ENCODE measurements at regions not wholly inside any gene's neighbourhood (a gene's known extent, or its start where the extent isn't known, plus 50 kb on each side); places are given as distances from the start of the nearest gene placed in this dataset.

- TF ChIP-seq PRDM15 (CRISPR knock-in tag; IDR thresholded peaks at IDR 0.05), result no peak
- no peak for TF ChIP-seq KAT7 (CRISPR knock-in tag; IDR thresholded peaks at IDR 0.05; ENCODE audit: borderline replicate concordance)
Measured at GRCh38 chr7:3107228-3107763, 63.6 kb upstream of the CARD11 start (continued).

DNA sequence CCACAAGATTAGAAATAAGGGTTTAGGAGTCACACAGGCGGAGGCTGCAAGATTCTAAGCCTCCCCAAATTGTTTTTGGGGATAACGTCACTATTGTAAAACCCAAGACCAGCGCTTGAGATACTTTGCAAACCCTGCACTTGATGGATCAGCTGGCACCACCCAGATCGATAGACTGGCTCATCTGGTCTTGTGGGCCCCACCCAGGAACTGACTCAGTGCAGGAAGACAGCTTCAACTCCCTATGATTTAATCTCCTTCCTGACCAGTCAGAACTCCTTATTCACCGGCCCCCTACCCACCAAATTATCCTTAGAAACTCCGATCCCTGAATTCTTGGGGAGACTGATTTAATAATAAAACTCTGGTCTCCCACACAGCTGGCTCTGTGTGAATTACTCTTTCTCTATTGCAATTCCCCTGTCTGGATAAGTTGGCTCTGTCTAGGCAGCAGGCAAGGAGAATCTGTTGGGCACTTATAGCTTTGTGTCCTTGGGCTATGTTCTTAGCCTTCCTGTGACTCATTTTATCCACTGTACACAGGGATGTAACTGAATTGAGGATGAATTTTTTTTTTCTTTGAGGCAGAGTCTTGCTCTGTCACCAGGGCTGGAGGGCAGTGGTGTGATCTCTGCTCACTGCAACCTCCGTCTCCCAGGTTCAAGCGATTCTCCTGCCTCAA lies 64.4 kb upstream of the CARD11 start:
- peaks cover 15% of the 10 kb centered on the region for H3K9me3 Mint-ChIP-seq
- DNase-seq (ENCODE audit: low spot score) (no peak), ATAC-seq (no peak)
- no peak overlapping the region for H3K27ac Mint-ChIP-seq
- H3K36me3 Mint-ChIP-seq, result 0 out of 2 replicates have a peak, but pooled peaks cover 3% of the 10 kb centered on the region
- POLR2A ChIA-PET, result no interaction called here
- H3K4me3 Mint-ChIP-seq, result no peak overlapping the region
- peaks cover 6% of the 10 kb centered on the region; the same call in 1 of the 2 replicates for H3K4me1 Mint-ChIP-seq
- CTCF ChIA-PET, result interaction anchor here (1.6 kb wide), 1 partner anchor 19 kb away, joined by 6 read pairs; no protein-coding TSS in a partner anchor
- TF ChIP-seq EMX1 (CRISPR knock-in tag; IDR thresholded peaks at IDR 0.05), result no peak
- no peak for TF ChIP-seq ELF4 (CRISPR knock-in tag; IDR thresholded peaks at IDR 0.05; ENCODE audit: low read depth)
- no peak for TF ChIP-seq ZNF281 (CRISPR knock-in tag; IDR thresholded peaks at IDR 0.05)
- TF ChIP-seq NR3C1 (CRISPR knock-in tag; conservative IDR thresholded peaks at IDR 0.05; ENCODE audit: low read depth), result no peak
- TF ChIP-seq, protein P1, sequence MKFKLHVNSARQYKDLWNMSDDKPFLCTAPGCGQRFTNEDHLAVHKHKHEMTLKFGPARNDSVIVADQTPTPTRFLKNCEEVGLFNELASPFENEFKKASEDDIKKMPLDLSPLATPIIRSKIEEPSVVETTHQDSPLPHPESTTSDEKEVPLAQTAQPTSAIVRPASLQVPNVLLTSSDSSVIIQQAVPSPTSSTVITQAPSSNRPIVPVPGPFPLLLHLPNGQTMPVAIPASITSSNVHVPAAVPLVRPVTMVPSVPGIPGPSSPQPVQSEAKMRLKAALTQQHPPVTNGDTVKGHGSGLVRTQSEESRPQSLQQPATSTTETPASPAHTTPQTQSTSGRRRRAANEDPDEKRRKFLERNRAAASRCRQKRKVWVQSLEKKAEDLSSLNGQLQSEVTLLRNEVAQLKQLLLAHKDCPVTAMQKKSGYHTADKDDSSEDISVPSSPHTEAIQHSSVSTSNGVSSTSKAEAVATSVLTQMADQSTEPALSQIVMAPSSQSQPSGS (CRISPR knock-in tag; IDR thresholded peaks at IDR 0.05; ENCODE audit: borderline replicate concordance, low read depth), result no peak
- no peak for TF ChIP-seq ATF1 (CRISPR knock-in tag; IDR thresholded peaks at IDR 0.05)
- no peak for TF ChIP-seq TEAD4 (CRISPR knock-in tag; IDR thresholded peaks at IDR 0.05)
- peaks cover 2% of the 10 kb centered on the region; the same call in 1 of the 2 replicates for H3K27me3 Mint-ChIP-seq (ENCODE audit: low read depth)

GRCh38 chr7:3109311-3109915 lies 65.7 kb upstream of the CARD11 start:
- H3K4me3 Mint-ChIP-seq, result no peak overlapping the region
- POLR2A ChIA-PET, result no interaction called here

More at GRCh38 chr7:3109311-3109915, 65.7 kb upstream of the CARD11 start:
- no peak for ATAC-seq
- Mint-ChIP-seq H3K27me3 (ENCODE audit: low read depth) (peaks cover 2% of the 10 kb centered on the region; the same call in 1 of the 2 replicates), H3K36me3 (peaks cover 5% of the 10 kb centered on the region; the same call in 1 of the 2 replicates), H3K27ac (no peak overlapping the region), H3K4me1 (peaks cover 6% of the 10 kb centered on the region; the same call in 1 of the 2 replicates), H3K9me3 (peaks cover 29% of the 10 kb centered on the region)
- CTCF ChIA-PET, result interaction anchor here (1.0 kb wide), 1 partner anchor 244 kb away, joined by 3 read pairs; no protein-coding TSS in a partner anchor
- no peak for TF ChIP-seq CBFB (CRISPR knock-in tag; IDR thresholded peaks at IDR 0.05; ENCODE audit: low read depth)
- TF ChIP-seq JUN (CRISPR knock-in tag; IDR thresholded peaks at IDR 0.05), result no peak
- no peak for DNase-seq (ENCODE audit: low spot score)

Measured in WTC11 (cell line).